ENCODE measurements at regions not wholly inside any gene's neighbourhood (a gene's known extent, or its start where the extent isn't known, plus 50 kb on each side); places are given as distances from the start of the nearest gene placed in this dataset.

DNA sequence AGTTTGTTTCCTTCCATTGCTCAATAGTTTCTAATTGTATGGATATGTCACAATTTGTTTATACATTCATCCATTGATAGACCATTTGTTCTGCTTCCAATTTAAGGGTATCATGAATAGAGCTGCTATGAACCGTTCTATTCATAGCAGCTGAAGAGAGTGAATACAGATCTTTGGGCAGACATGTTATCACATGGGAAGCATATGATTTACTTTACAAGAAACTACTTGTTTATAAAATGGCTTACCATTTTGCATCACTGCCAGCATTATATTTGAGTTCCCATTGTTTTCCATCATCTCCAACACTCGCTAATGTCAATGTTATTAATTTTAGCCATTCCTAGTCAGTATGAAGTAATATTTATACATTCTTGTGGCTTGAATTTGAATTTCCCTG lies 549.0 kb downstream of the MAT2B start:
- no peaks in the 10 kb centered on the region for H3K4me1 ChIP-seq (ENCODE audit: control insufficient read depth, insufficient read depth, low read length)
- H3K9me3 ChIP-seq (ENCODE audit: control insufficient read depth, low read length) = no peaks in the 10 kb centered on the region
- H3K27me3 ChIP-seq (ENCODE audit: control insufficient read depth, insufficient read depth, low read length) = no peaks in the 10 kb centered on the region
- no peak overlapping the region for H3K9ac ChIP-seq (ENCODE audit: low read length)
- H3K4me3 ChIP-seq (ENCODE audit: low read length) = no peak overlapping the region
- no peaks in the 10 kb centered on the region for H3K36me3 ChIP-seq (ENCODE audit: control insufficient read depth, insufficient read depth, low read length)

DNA sequence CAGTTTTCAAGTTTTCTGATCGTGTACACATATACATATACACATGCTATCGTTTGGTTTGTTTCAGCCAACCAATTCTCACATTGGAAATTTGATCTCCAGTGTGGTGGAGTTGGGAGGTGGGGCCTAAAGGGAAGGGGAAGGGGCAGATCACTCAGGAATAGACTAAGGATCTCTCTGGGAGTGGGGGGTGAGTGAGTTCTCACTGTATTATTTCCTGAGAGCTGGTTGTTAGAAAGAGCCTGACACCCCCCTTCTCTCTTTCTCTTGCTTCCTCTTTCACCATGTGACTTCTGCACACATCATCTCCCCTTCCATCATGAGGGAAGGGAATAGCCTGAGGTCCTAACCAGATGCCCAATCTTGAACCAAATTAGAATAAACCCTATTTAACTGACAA lies 551.7 kb downstream of the MAT2B start:
- Histone ChIP-seq H3K27me3 (ENCODE audit: control insufficient read depth, insufficient read depth, low read length) (no peaks in the 10 kb centered on the region), H3K36me3 (ENCODE audit: control insufficient read depth, insufficient read depth, low read length) (no peaks in the 10 kb centered on the region), H3K4me1 (ENCODE audit: control insufficient read depth, insufficient read depth, low read length) (no peaks in the 10 kb centered on the region), H3K9ac (ENCODE audit: low read length) (no peak overlapping the region), H3K4me3 (ENCODE audit: low read length) (no peak overlapping the region), H3K9me3 (ENCODE audit: control insufficient read depth, low read length) (no peaks in the 10 kb centered on the region)

DNA sequence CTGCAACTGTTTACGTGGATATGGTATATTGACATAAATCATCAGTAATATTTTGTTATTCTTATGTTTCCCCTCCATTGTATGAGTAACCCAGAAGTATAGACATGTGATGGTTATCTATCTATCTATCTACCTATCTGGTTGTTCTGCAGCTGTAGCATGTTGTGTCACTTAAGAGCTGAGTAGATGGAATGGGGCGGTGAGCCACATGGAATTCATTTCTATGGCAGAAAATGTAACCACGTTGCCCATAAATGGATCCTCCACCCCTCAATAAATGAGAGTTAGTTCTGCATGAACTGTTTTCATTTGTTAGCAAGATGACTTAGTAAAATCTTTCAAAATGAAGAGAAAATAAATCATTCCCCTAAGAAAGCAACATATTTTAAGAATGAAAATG lies 553.2 kb downstream of the MAT2B start:
- no peaks in the 10 kb centered on the region for H3K9me3 ChIP-seq (ENCODE audit: control insufficient read depth, low read length)
- no peak overlapping the region for H3K4me3 ChIP-seq (ENCODE audit: low read length)
- no peaks in the 10 kb centered on the region for H3K27me3 ChIP-seq (ENCODE audit: control insufficient read depth, insufficient read depth, low read length)
- no peak overlapping the region for H3K9ac ChIP-seq (ENCODE audit: low read length)
- H3K4me1 ChIP-seq (ENCODE audit: control insufficient read depth, insufficient read depth, low read length) = no peaks in the 10 kb centered on the region
- no peaks in the 10 kb centered on the region for H3K36me3 ChIP-seq (ENCODE audit: control insufficient read depth, insufficient read depth, low read length)

DNA sequence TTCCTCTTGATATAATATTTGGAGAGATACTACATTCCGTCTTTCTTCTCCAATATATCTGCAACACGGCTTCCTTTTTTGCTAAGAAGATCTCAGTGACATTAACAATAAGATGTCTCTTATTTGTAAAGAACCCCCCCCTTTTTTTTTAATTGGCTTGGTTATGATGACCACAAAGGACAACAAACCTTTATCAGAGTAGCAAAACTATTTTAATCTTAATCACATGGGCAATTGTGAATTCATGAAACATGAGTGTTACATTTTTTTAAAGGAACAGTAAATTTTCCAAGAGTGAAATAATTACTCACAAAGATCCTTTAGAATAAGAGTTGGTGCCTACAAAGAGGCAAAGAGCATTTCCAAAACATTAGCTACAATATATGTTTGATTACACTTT lies 554.1 kb downstream of the MAT2B start:
- no peaks in the 10 kb centered on the region for H3K27me3 ChIP-seq (ENCODE audit: control insufficient read depth, insufficient read depth, low read length)
- no peaks in the 10 kb centered on the region for H3K4me1 ChIP-seq (ENCODE audit: control insufficient read depth, insufficient read depth, low read length)
- H3K4me3 ChIP-seq (ENCODE audit: low read length) = no peak overlapping the region
- H3K9ac ChIP-seq (ENCODE audit: low read length) = no peak overlapping the region
- H3K9me3 ChIP-seq (ENCODE audit: control insufficient read depth, low read length) = no peaks in the 10 kb centered on the region
- no peaks in the 10 kb centered on the region for H3K36me3 ChIP-seq (ENCODE audit: control insufficient read depth, insufficient read depth, low read length)

DNA sequence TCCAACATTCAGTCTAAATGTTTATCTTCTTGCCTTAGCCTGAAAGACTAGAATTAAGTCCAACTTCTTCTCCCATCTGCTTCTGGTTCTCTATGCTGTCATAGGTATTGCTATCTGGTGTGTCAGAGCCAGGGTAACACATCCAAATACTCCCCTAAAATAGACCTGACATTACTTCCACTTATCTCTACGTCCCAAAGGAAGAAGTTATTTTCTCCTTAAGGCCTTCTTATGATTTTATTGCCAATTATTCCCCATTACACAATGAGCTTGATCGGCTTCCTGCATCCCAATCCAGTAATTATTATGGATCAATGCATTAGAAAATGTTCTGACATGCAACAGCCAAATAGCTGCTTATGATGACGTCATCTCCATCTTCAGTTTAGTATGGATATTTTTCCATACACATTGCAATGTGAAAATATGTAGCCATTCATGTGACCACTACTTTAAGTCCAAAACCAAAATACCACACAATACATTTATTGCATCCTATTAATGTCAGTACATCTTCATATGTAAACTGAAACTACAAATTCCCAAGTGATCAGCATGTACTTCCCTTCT lies 555.5 kb downstream of the MAT2B start:
- Histone ChIP-seq H3K4me1 (ENCODE audit: control insufficient read depth, insufficient read depth, low read length) (no peaks in the 10 kb centered on the region), H3K4me3 (ENCODE audit: low read length) (no peak overlapping the region), H3K9ac (ENCODE audit: low read length) (no peak overlapping the region), H3K36me3 (ENCODE audit: control insufficient read depth, insufficient read depth, low read length) (no peaks in the 10 kb centered on the region), H3K9me3 (ENCODE audit: control insufficient read depth, low read length) (no peaks in the 10 kb centered on the region), H3K27me3 (ENCODE audit: control insufficient read depth, insufficient read depth, low read length) (no peaks in the 10 kb centered on the region)

DNA sequence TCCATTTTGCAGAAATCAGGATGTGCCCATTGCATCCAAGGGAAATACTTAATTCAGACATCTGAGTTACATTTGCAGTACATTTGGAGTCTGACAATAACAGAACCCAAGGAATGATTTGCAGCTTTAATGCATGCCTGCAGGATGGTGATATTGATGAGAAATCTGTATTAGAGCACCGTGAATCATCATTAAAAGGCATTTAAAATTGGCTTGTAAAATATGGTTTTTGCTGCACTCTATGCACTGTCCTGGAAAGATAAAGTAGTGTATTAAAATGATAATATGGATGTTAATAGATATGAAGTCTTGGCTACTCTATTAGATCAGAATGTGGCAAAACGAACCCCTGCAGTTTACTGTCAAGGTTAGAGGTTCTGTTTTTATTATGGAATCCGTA lies 556.9 kb downstream of the MAT2B start:
- no peak overlapping the region for H3K4me3 ChIP-seq (ENCODE audit: low read length)

DNA sequence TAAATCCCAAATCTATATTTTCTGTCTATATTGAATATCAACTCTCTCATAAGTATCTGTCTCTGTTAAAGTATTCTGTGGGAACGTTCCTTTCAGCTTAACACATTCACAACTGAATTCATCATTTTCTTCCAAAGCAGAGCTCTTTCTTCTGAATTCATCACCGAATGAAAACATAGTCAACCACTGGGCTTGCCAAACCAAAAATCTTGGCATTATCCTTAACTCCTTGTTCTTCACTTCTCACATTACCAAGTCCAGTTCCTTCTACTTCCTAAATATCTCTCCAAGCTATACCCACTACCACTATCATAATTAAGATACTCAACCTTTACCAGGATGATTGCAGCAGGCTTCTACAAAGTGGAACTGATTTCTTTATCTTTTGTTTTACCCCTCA lies 559.8 kb downstream of the MAT2B start:
- Histone ChIP-seq H3K4me3 (ENCODE audit: low read length) (no peak overlapping the region), H3K9me3 (ENCODE audit: control insufficient read depth, low read length) (no peaks in the 10 kb centered on the region), H3K4me1 (ENCODE audit: control insufficient read depth, insufficient read depth, low read length) (no peaks in the 10 kb centered on the region), H3K36me3 (ENCODE audit: control insufficient read depth, insufficient read depth, low read length) (no peaks in the 10 kb centered on the region), H3K27me3 (ENCODE audit: control insufficient read depth, insufficient read depth, low read length) (no peaks in the 10 kb centered on the region), H3K9ac (ENCODE audit: low read length) (no peak overlapping the region)

More for the DNA sequence above, 556.9 kb downstream of the MAT2B start:
- no peaks in the 10 kb centered on the region for H3K27me3 ChIP-seq (ENCODE audit: control insufficient read depth, insufficient read depth, low read length)
- no peaks in the 10 kb centered on the region for H3K9me3 ChIP-seq (ENCODE audit: control insufficient read depth, low read length)
- H3K36me3 ChIP-seq (ENCODE audit: control insufficient read depth, insufficient read depth, low read length) = no peaks in the 10 kb centered on the region
- no peaks in the 10 kb centered on the region for H3K4me1 ChIP-seq (ENCODE audit: control insufficient read depth, insufficient read depth, low read length)
- H3K9ac ChIP-seq (ENCODE audit: low read length) = no peak overlapping the region

DNA sequence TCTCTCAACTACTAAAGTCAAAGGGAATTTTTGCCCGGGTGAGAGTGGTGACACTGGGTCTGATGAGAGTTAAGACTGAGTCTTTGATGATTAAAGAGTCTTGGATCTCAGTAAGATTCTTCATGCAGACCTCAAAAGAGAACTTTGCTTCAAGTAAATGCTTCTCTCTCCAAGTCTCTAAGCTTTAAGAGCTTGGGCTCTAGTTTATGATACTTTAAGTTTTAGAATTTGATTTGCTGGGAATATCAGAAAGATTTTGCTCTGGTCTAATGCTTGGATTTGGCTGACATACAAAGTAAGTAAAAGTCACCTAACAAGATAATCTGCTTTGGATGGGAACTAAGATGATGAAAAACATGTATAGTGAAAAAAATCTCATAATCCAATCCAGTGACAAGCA lies 566.3 kb downstream of the MAT2B start:
- no peak overlapping the region for H3K9ac ChIP-seq (ENCODE audit: low read length)
- no peak overlapping the region for H3K4me3 ChIP-seq (ENCODE audit: low read length)
- H3K36me3 ChIP-seq (ENCODE audit: control insufficient read depth, insufficient read depth, low read length) = no peaks in the 10 kb centered on the region
- no peaks in the 10 kb centered on the region for H3K4me1 ChIP-seq (ENCODE audit: control insufficient read depth, insufficient read depth, low read length)
- H3K27me3 ChIP-seq (ENCODE audit: control insufficient read depth, insufficient read depth, low read length) = no peaks in the 10 kb centered on the region
- no peaks in the 10 kb centered on the region for H3K9me3 ChIP-seq (ENCODE audit: control insufficient read depth, low read length)

DNA sequence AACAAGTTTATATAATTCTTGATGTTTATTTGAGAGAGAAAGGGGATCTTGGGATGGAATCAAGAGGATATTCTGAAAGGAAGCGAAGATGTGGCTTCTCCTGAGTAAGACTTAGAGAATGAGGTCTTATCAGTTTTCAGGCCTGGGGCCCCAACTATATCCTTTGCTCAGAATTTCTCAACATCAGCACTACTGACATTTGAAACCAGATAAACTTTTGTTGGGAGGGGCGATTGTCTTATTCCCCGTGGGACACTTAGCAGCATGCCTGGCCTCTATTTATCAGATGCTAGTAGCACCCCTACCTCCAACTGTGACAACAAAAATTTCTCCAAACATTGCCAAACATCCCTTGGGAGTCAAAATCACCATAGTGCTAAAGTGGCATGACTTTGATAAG lies 567.7 kb downstream of the MAT2B start:
- Histone ChIP-seq H3K9ac (ENCODE audit: low read length) (no peak overlapping the region), H3K4me3 (ENCODE audit: low read length) (no peak overlapping the region), H3K36me3 (ENCODE audit: control insufficient read depth, insufficient read depth, low read length) (no peaks in the 10 kb centered on the region), H3K27me3 (ENCODE audit: control insufficient read depth, insufficient read depth, low read length) (no peaks in the 10 kb centered on the region), H3K4me1 (ENCODE audit: control insufficient read depth, insufficient read depth, low read length) (no peaks in the 10 kb centered on the region), H3K9me3 (ENCODE audit: control insufficient read depth, low read length) (no peaks in the 10 kb centered on the region)

DNA sequence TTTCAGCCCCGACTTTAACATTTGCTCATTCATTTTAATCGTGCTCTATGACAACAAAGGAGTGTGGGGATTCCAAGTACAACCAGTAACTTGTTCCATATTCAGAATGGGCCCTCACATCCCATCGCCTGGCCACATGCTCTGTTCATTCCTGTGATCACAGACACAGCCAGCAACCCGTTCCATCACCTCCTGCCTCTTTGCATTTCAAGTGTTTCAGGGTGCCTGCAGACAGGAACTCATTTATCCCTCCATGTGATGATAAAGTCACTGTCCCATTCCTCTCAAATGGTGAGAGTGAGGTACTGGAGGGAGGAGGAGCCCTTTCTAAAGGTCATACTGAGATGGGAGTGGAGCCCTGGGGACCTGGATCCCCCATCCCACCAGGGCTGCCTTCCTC lies 571.1 kb downstream of the MAT2B start:
- H3K36me3 ChIP-seq (ENCODE audit: control insufficient read depth, insufficient read depth, low read length) = no peaks in the 10 kb centered on the region
- no peak overlapping the region for H3K9ac ChIP-seq (ENCODE audit: low read length)
- H3K4me1 ChIP-seq (ENCODE audit: control insufficient read depth, insufficient read depth, low read length) = no peaks in the 10 kb centered on the region
- H3K27me3 ChIP-seq (ENCODE audit: control insufficient read depth, insufficient read depth, low read length) = no peaks in the 10 kb centered on the region
- no peak overlapping the region for H3K4me3 ChIP-seq (ENCODE audit: low read length)
- no peaks in the 10 kb centered on the region for H3K9me3 ChIP-seq (ENCODE audit: control insufficient read depth, low read length)

DNA sequence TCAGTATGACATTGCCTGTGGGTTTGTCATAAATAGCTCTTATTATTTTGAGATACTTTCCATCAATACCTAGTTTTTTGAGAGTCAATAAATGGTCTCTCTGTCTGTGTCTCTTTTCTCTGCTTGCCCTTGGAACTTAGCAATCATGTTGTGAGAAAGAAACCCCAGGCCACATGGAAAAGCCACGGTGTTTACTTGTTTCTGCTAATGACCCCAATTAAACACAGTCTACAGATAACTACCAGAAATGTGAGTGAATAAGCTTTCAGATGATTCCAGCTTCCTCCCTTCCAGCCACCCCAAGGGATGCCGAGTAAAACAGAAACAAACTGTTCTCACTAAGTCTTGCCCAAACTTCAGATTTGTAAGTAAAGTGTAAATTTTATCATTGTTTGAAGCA lies 584.9 kb downstream of the MAT2B start:
- no peaks in the 10 kb centered on the region for H3K36me3 ChIP-seq (ENCODE audit: control insufficient read depth, insufficient read depth, low read length)
- H3K4me1 ChIP-seq (ENCODE audit: control insufficient read depth, insufficient read depth, low read length) = no peaks in the 10 kb centered on the region
- no peaks in the 10 kb centered on the region for H3K9me3 ChIP-seq (ENCODE audit: control insufficient read depth, low read length)
- no peak overlapping the region for H3K9ac ChIP-seq (ENCODE audit: low read length)
- H3K4me3 ChIP-seq (ENCODE audit: low read length) = no peak overlapping the region
- H3K27me3 ChIP-seq (ENCODE audit: control insufficient read depth, insufficient read depth, low read length) = no peaks in the 10 kb centered on the region

DNA sequence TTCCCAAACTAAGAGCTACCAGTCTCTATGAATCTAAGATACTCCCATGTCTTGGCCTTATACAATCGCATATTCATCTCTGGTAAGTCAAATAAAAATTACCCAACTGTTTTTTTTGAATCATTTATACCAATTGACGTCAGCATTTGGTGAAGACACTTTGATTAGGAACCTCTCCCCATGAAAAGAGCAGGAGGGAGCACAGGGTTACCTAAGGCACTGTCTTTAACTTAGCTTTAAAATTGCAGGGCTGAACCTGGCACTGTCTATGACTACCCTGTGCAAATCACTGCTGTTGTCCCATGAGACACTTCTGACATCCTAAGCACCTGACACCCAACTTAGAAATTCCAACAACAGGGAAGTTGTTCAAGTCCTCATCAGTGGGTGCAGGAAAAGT lies 586.4 kb downstream of the MAT2B start:
- Histone ChIP-seq H3K9ac (ENCODE audit: low read length) (no peak overlapping the region), H3K4me3 (ENCODE audit: low read length) (no peak overlapping the region), H3K4me1 (ENCODE audit: control insufficient read depth, insufficient read depth, low read length) (no peaks in the 10 kb centered on the region), H3K36me3 (ENCODE audit: control insufficient read depth, insufficient read depth, low read length) (no peaks in the 10 kb centered on the region), H3K27me3 (ENCODE audit: control insufficient read depth, insufficient read depth, low read length) (no peaks in the 10 kb centered on the region), H3K9me3 (ENCODE audit: control insufficient read depth, low read length) (no peaks in the 10 kb centered on the region)

DNA sequence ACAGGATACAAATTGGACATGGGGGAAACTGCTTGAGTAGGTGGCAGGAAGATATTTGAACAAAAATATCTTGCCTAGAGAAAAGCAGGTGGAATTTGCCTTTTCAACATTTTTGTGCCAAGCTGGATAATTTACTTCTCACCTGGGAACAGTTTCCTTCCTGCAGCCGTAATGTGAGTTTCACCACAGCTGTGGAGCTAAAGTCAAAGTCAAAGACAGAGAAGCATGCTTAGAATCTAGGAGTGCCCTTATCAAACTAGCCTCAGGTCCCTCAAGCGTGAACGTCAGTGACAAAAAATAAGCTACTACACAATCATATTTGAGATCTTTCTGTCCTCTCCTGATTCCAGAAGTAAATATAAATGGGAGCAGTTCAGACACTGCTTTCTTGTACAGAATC lies 588.9 kb downstream of the MAT2B start:
- H3K9me3 ChIP-seq (ENCODE audit: control insufficient read depth, low read length) = no peaks in the 10 kb centered on the region
- no peaks in the 10 kb centered on the region for H3K36me3 ChIP-seq (ENCODE audit: control insufficient read depth, insufficient read depth, low read length)
- H3K4me3 ChIP-seq (ENCODE audit: low read length) = no peak overlapping the region
- no peaks in the 10 kb centered on the region for H3K4me1 ChIP-seq (ENCODE audit: control insufficient read depth, insufficient read depth, low read length)
- no peaks in the 10 kb centered on the region for H3K27me3 ChIP-seq (ENCODE audit: control insufficient read depth, insufficient read depth, low read length)
- no peak overlapping the region for H3K9ac ChIP-seq (ENCODE audit: low read length)

All from mucosa of stomach (tissue), 1 donor.